Neuronal stem cell (in vitro differentiated cells): ENCODE measurements at regions not wholly inside any gene's neighbourhood (a gene's known extent, or its start where the extent isn't known, plus 50 kb on each side); places are given as distances from the start of the nearest gene placed in this dataset.

Experiments
- DNase-seq: peaks from one replicate; pipeline ENCODE4 v3.0.0-alpha.2; 2013; ENCODE audit warnings: low spot score
- H2AFZ ChIP-seq: one replicate; pipeline ENCODE4 v1.6.1; 2013; ENCODE audit warnings: mild to moderate bottlenecking, low read length, inconsistent platforms
- H2AK5ac ChIP-seq: 2 replicates; pipeline ENCODE4 v1.6.1; 2013; ENCODE audit warnings: low read depth, mild to moderate bottlenecking, inconsistent platforms, low read length, moderate library complexity, mixed read lengths
- H2BK120ac ChIP-seq: 2 replicates; pipeline ENCODE4 v1.6.1; 2013; ENCODE audit warnings: low read depth, mild to moderate bottlenecking, inconsistent platforms, low read length, moderate library complexity, mixed read lengths
- H2BK12ac ChIP-seq: one replicate; pipeline ENCODE4 v1.6.1; 2013; ENCODE audit warnings: low read length, inconsistent platforms
- H2BK15ac ChIP-seq: 2 replicates; pipeline ENCODE4 v1.6.1; 2013; ENCODE audit warnings: mild to moderate bottlenecking, low read length, inconsistent platforms, mixed read lengths
- H2BK5ac ChIP-seq: one replicate; pipeline ENCODE4 v1.6.1; 2013; ENCODE audit warnings: inconsistent platforms, mild to moderate bottlenecking, low read length, moderate library complexity
- H3K14ac ChIP-seq: one replicate; pipeline ENCODE4 v1.6.1; 2013; ENCODE audit warnings: low read length, inconsistent platforms
- H3K18ac ChIP-seq: 2 replicates; pipeline ENCODE4 v1.6.1; 2013; ENCODE audit warnings: low read length, inconsistent platforms
- H3K23ac ChIP-seq: 2 replicates; pipeline ENCODE4 v1.6.1; 2013; ENCODE audit warnings: low read depth, mild to moderate bottlenecking, mixed read lengths, low read length, inconsistent platforms; ENCODE audit not compliant: poor library complexity
- H3K27ac ChIP-seq: replicated peaks from 3 replicates; pipeline ENCODE4 v1.5.1; 2013; ENCODE audit warnings: low read length, inconsistent platforms
- H3K27me3 ChIP-seq, 3 experiments: 2 replicates each; pipeline ENCODE4 v1.6.1; 2013; ENCODE audit warnings: low read length in 3 of 3, mild to moderate bottlenecking in 2 of 3, inconsistent platforms in 1 of 3, low read depth in 1 of 3, mixed read lengths in 1 of 3, moderate library complexity in 1 of 3; ENCODE audit not compliant: control insufficient read depth in 3 of 3, insufficient read depth in 3 of 3
- H3K36me3 ChIP-seq, 2 donors: replicated peaks in 1 of 2; 2 replicates each; pipeline ENCODE4 v1.6.1; 2013; ENCODE audit warnings: low read length in 2 of 2; ENCODE audit not compliant: control insufficient read depth in 2 of 2, insufficient read depth in 2 of 2
- H3K4ac ChIP-seq: 2 replicates; pipeline ENCODE4 v1.6.1; 2013; ENCODE audit warnings: inconsistent platforms, mild to moderate bottlenecking, low read length, moderate library complexity
- H3K4me1 ChIP-seq, 2 donors: 1 replicate in 1 of 2; 2 replicates in 1 of 2; pipeline ENCODE4 v1.6.1; 2013; ENCODE audit warnings: low read length in 2 of 2, low read depth in 1 of 2; ENCODE audit not compliant: control insufficient read depth in 2 of 2, insufficient read depth in 1 of 2
- H3K4me2 ChIP-seq: one replicate; pipeline ENCODE4 v1.6.1; 2013; ENCODE audit warnings: mild to moderate bottlenecking, low read length, inconsistent platforms; ENCODE audit not compliant: insufficient read depth, poor library complexity, severe bottlenecking
- H3K4me3 ChIP-seq, 2 donors: 2 replicates each; pipeline ENCODE4 v1.5.1; 2013; ENCODE audit warnings: low read length in 2 of 2, mild to moderate bottlenecking in 2 of 2, inconsistent platforms in 1 of 2, moderate library complexity in 1 of 2
- H3K79me1 ChIP-seq: one replicate; pipeline ENCODE4 v1.6.1; 2013; ENCODE audit warnings: low read depth, mild to moderate bottlenecking, inconsistent platforms, low read length, moderate library complexity
- H3K9ac ChIP-seq: one replicate; pipeline ENCODE4 v1.6.1; 2013; ENCODE audit warnings: mild to moderate bottlenecking, low read depth, low read length, inconsistent platforms; ENCODE audit not compliant: poor library complexity
- H3K9me3 ChIP-seq, 2 donors: replicated peaks in 1 of 2; 2 replicates each; pipeline versions ENCODE3 to v1.6.1; 2013; ENCODE audit warnings: low read length in 2 of 2, mild to moderate bottlenecking in 2 of 2, inconsistent platforms in 1 of 2, low read depth in 1 of 2, mixed read lengths in 1 of 2, moderate library complexity in 1 of 2; ENCODE audit not compliant: control insufficient read depth in 2 of 2, insufficient read depth in 1 of 2
- H4K8ac ChIP-seq: one replicate; pipeline ENCODE4 v1.6.1; 2013; ENCODE audit warnings: low read depth, mild to moderate bottlenecking, inconsistent platforms, low read length, moderate library complexity
- H4K91ac ChIP-seq: one replicate; pipeline ENCODE4 v1.6.1; 2013; ENCODE audit warnings: low read length, low read depth, mild to moderate bottlenecking, inconsistent platforms; ENCODE audit not compliant: poor library complexity
- WGBS, 2 donors: extraction: QIAGEN DNeasy Blood & Tissue Kit; methylation state at CpG; one replicate each; pipeline ENCODE4 v1.1.7; 2013; ENCODE audit warnings: missing lambda C conversion rate in 2 of 2, mixed read lengths in 1 of 2; ENCODE audit not compliant: insufficient read length in 2 of 2, insufficient replicate concordance in 1 of 2; ENCODE audit errors: extremely low coverage in 2 of 2; 5-methylcytosine and 5-hydroxymethylcytosine counted together

DNA sequence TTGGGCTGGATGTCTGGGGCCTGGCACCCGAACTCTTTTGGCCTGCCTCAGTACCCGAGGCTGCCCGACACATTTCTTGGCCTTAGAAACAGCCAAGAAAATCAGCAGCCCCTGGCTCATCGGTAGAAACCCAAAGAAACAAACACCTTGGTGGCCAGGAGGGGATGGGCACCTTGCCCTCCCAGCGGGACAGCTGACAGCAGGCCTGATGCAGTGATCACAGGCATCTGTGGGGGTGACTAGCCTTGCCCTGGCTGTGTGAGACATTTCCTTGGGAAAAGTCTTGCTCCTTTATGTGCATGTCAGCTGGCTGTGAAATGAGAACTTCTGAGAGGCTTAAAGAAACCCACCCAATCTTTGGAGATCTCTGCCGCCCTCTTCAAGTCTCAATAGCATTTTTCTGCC, 60.9 kb downstream of the SMIM38 start:
- Histone ChIP-seq H2BK15ac (peak overlapping the region; percentile 66), H3K9me3 (no peaks in the 10 kb centered on the region), H4K91ac (no peak overlapping the region), H2BK120ac (no peak overlapping the region), H3K23ac (no peak overlapping the region), H4K8ac (no peak overlapping the region), H3K4ac (no peak overlapping the region), H3K18ac (peak overlapping the region; percentile 57), H3K27ac (no peak overlapping the region), H3K4me3 (no peak overlapping the region), H3K4me1 (peaks cover 0 to 2% of the 10 kb centered on the region in 2 donors), H3K4me2 (no peak overlapping the region), H2BK12ac (no peak overlapping the region), H2AK5ac (peak overlapping the region; percentile 54), H2BK5ac (no peak overlapping the region), H3K9ac (no peak overlapping the region), H3K36me3 (no peaks in the 10 kb centered on the region), H2AFZ (no peak overlapping the region), H3K14ac (no peak overlapping the region), H3K79me1 (no peaks in the 10 kb centered on the region), H3K27me3 (peaks cover 0 to 8% (median 0%) of the 10 kb centered on the region in 3 experiments)
- WGBS, 2 donors = no CpG with 5 or more reads among the region's 6 CpGs
- no peak for DNase-seq

DNA sequence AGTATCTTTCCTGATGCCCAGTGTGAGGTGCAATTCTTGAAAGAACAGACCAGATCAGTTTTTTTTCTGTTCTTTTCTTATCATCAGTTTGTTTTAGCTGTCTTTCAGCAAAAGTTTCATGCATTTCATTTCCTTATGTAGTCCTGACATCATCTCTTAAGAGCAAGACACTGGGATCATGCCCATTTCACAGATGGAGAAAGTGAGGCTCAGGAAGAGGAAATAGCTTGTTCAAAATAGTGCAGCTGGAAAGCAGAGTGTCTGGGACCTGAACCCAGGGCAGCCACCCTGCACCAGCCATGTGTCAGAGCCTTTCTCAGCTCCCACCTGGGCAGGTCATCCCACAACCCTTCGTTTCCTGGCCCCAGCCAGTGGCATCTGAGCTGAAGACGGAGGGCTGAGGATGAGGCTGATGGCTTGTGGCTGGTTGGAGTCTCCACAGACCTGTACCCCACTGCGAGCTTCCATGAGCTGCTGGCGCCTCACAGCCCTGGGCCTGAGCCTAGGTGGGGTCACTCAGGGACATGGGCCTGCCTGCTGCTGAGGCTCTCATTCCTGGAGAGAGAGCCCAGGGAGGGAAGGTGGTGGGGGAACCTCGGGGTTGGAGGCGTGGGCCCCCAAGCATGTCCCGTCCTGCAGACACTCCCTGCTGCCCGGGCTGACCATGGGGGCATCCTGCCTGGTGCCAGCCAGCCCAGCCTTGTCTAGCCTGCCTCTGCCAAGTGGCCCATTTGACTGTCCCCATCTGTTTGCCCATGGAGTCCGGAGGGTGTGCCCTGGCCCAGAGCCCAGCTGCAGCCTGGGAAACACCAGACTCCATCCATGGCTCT, 61.8 kb downstream of the SMIM38 start:
- peak overlapping the region; percentile 86 for H3K23ac ChIP-seq
- peak overlapping the region; percentile 94 for H2AK5ac ChIP-seq
- no peak overlapping the region for H4K91ac ChIP-seq
- no peaks in the 10 kb centered on the region for H3K79me1 ChIP-seq
- H2BK5ac ChIP-seq = peak overlapping the region; percentile 26
- no peak overlapping the region for H3K4me2 ChIP-seq
- no peak overlapping the region for H2BK120ac ChIP-seq
- no peak overlapping the region for H3K27ac ChIP-seq
- no CpG with 5 or more reads among the region's 9 CpGs for WGBS, 2 donors
- H3K4me1 ChIP-seq = no peaks in the 10 kb centered on the region
- H2BK15ac ChIP-seq = no peak overlapping the region
- no peaks in the 10 kb centered on the region for H3K9me3 ChIP-seq
- peak overlapping the region; percentile 84 for H3K18ac ChIP-seq
- H2BK12ac ChIP-seq = no peak overlapping the region
- no peaks in the 10 kb centered on the region for H3K36me3 ChIP-seq
- H3K27me3 ChIP-seq = peaks cover 0 to 3% (median 0%) of the 10 kb centered on the region in 3 experiments
- no peak overlapping the region for H4K8ac ChIP-seq
- H3K14ac ChIP-seq = no peak overlapping the region
- no peak for DNase-seq
- no peak overlapping the region for H3K4ac ChIP-seq
- H2AFZ ChIP-seq = no peak overlapping the region
- peak overlapping the region; percentile 50 for H3K9ac ChIP-seq
- H3K4me3 ChIP-seq = no peak overlapping the region

DNA sequence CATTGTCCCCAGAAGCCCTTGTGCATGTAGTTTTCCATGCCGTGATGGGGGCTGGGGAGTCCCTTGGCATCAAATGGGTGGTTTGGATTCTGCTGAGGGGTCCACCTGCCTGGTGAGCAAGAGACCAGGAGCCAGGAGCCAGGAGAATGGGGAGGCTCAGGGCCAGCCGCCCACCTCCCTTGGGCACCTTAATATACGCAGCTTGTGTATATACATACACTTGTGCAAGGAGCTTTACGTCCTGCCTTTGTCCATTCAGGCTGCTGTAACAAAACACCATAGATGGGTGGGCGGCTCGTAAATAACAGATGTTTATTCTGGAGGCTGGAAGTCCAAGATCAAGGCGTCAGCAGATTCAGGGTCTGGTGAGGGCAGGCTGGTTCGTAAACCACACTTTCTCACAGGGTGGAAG, 62.5 kb downstream of the SMIM38 start:
- Histone ChIP-seq H3K9ac (no peak overlapping the region), H3K4me1 (no peaks in the 10 kb centered on the region), H3K9me3 (no peaks in the 10 kb centered on the region), H3K18ac (no peak overlapping the region), H3K36me3 (no peaks in the 10 kb centered on the region), H3K4me3 (no peak overlapping the region), H3K4me2 (no peak overlapping the region), H3K14ac (no peak overlapping the region), H3K4ac (no peak overlapping the region), H2BK15ac (no peak overlapping the region), H3K23ac (no peak overlapping the region), H2AK5ac (no peak overlapping the region), H2BK120ac (no peak overlapping the region), H2AFZ (no peak overlapping the region), H3K27ac (no peak overlapping the region), H3K79me1 (no peaks in the 10 kb centered on the region), H4K8ac (no peak overlapping the region), H2BK5ac (no peak overlapping the region), H3K27me3 (no peaks in the 10 kb centered on the region), H4K91ac (no peak overlapping the region), H2BK12ac (no peak overlapping the region)
- DNase-seq = no peak
- WGBS, 2 donors = no CpG with 5 or more reads among the region's 8 CpGs

DNA sequence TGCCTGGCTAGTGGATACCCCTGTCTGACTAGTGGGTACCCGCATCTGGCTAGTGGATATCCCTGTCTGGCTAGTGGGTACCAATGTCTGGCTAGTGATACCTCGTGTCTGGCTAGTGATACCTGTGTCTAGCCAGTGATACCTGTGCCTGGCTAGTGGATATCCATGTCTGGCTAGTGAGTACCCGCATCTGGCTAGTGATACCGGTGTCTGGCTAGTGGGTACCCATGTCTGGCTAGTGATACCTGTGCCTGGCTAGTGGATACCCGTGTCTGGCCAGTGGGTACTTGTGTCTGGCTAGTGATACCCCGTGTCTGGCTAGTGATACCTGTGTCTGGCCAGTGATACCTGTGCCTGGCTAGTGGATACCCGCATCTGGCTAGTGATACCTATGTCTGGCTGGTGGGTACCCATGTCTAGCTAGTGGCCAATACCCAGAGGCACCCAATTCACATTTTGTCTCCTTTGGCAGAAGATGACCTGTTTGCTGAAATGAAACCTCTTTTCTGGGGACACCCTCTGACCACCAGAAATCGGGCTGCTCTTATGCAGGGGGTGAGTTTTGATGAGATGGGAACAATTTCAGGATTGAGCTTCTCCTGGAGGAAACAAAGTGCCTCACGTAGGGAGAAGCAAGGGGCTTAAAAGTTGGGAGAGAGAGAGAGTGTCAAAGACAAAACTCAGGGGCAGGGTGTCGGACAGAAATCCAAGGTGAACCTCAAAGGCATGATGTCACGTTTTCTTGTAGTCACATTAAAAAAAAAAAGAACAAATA, 63.4 kb downstream of the SMIM38 start:
- no peak overlapping the region for H3K18ac ChIP-seq
- no CpG with 5 or more reads among the region's 11 CpGs for WGBS, 2 donors
- no peak overlapping the region for H2BK15ac ChIP-seq
- H2BK12ac ChIP-seq = no peak overlapping the region
- H3K36me3 ChIP-seq = no peaks in the 10 kb centered on the region
- no peak overlapping the region for H3K9ac ChIP-seq
- H2AK5ac ChIP-seq = no peak overlapping the region
- no peak overlapping the region for H3K14ac ChIP-seq
- H4K91ac ChIP-seq = no peak overlapping the region
- no peak overlapping the region for H3K23ac ChIP-seq
- no peak overlapping the region for H3K27ac ChIP-seq
- peak overlapping the region in 1 of 2 donors; percentile 52 for H3K4me3 ChIP-seq
- no peak overlapping the region for H3K4me2 ChIP-seq
- H3K4ac ChIP-seq = no peak overlapping the region
- no peak overlapping the region for H2AFZ ChIP-seq
- no peaks in the 10 kb centered on the region for H3K79me1 ChIP-seq
- no peaks in the 10 kb centered on the region for H3K27me3 ChIP-seq
- no peak overlapping the region for H4K8ac ChIP-seq
- H2BK5ac ChIP-seq = no peak overlapping the region
- H3K4me1 ChIP-seq = no peaks in the 10 kb centered on the region
- no peak overlapping the region for H2BK120ac ChIP-seq
- H3K9me3 ChIP-seq = no peaks in the 10 kb centered on the region
- DNase-seq = no peak
